Panc1 (cell line): ENCODE measurements at regions not wholly inside any gene's neighbourhood (a gene's known extent, or its start where the extent isn't known, plus 50 kb on each side); places are given as distances from the start of the nearest gene placed in this dataset.

Source experiments
- ATAC-seq: fragments of 200-7000 bp; cut with Tn5 transposase; 2 replicates; pipeline ENCODE4 v1.9.1; 2020; ENCODE audit warnings: mild to moderate bottlenecking, moderate library complexity
- BruUV-seq: library from RNA; stranded (reverse); fragments of 400-500 nt; replicated peaks from 2 replicates; lab custom pipeline; 2021; lab: Mats Ljungman, UMichigan
- CTCF ChIA-PET: fragments of 300-600 bp; sonication (Branson Sonifier 250); formaldehyde crosslinking; loops from one replicate; lab custom pipeline; 2022; ENCODE audit warnings: antibody characterized with exemption; lab: Charles Lee
- POLR2A ChIA-PET: fragments of 300-600 bp; sonication (Branson Sonifier 250); formaldehyde crosslinking; loops from one replicate; lab custom pipeline; 2022; ENCODE audit warnings: antibody characterized with exemption; lab: Charles Lee
- DNase-seq: peaks from one replicate; pipeline ENCODE4 v3.0.0-alpha.2; 2010; ENCODE audit warnings: low read depth, low spot score
- H3K27ac ChIP-seq: 2 replicates; pipeline ENCODE4 v1.5.1; 2011; ENCODE audit warnings: mild to moderate bottlenecking, low read length, inconsistent platforms
- H3K27me3 ChIP-seq: fragments of 200-500 bp; sonication (Bioruptor generic); 2 replicates; pipeline ENCODE4 v1.6.0; 2014; ENCODE audit warnings: low read length, inconsistent platforms; ENCODE audit not compliant: control insufficient read depth, insufficient read depth
- H3K36me3 ChIP-seq: fragments of 200-500 bp; sonication (Bioruptor generic); 2 replicates; pipeline ENCODE4 v1.5.1; 2014; ENCODE audit warnings: inconsistent platforms, mild to moderate bottlenecking, low read length, moderate library complexity; ENCODE audit not compliant: control insufficient read depth, insufficient read depth
- H3K4me1 ChIP-seq: 2 replicates; pipeline ENCODE4 v1.5.1; 2011; ENCODE audit warnings: inconsistent platforms, mild to moderate bottlenecking, low read length, moderate library complexity; ENCODE audit not compliant: control insufficient read depth, insufficient read depth
- H3K4me3 ChIP-seq, 2 experiments: 2 replicates each; pipeline ENCODE4 v1.5.1; 2011 to 2012; ENCODE audit warnings: low read depth in 2 of 2, low read length in 2 of 2, mild to moderate bottlenecking in 2 of 2, inconsistent platforms in 1 of 2, moderate library complexity in 1 of 2
- H3K9me3 ChIP-seq: fragments of 200-500 bp; sonication (Bioruptor generic); 2 replicates; pipeline ENCODE4 v1.5.1; 2014; ENCODE audit warnings: low read depth, mild to moderate bottlenecking, inconsistent platforms, low read length, moderate library complexity; ENCODE audit not compliant: control insufficient read depth, insufficient read depth
- CTCF ChIP-seq: fragments of 450-650 bp; IDR thresholded peaks from 2 replicates; pipeline ENCODE4 v1.5.1; 2017; ENCODE audit warnings: mild to moderate bottlenecking
- POLR2AphosphoS5 ChIP-seq: IDR thresholded peaks from 2 replicates; pipeline ENCODE4 v1.6.1; 2012; ENCODE audit warnings: mild to moderate bottlenecking, low read depth, low read length, moderate library complexity
- REST ChIP-seq, 2 experiments: IDR thresholded peaks; 2 replicates each; pipeline ENCODE4 v1.6.1; 2011 to 2012; ENCODE audit warnings: low read depth in 2 of 2, control low read depth in 1 of 2, low read length in 1 of 2, mild to moderate bottlenecking in 1 of 2, moderate library complexity in 1 of 2; ENCODE audit not compliant: insufficient read depth in 1 of 2
- SIN3A ChIP-seq: IDR thresholded peaks from 2 replicates; pipeline ENCODE4 v1.6.1; 2012; ENCODE audit warnings: low read depth, mild to moderate bottlenecking, low read length, moderate library complexity, borderline replicate concordance; ENCODE audit not compliant: insufficient read depth
- TCF7L2 ChIP-seq: IDR thresholded peaks from 2 replicates; pipeline ENCODE4 v1.6.1; 2011; ENCODE audit warnings: mild to moderate bottlenecking, low read depth, low read length, inconsistent platforms
- in situ Hi-C: cut with HindIII; loops from 2 replicates; pipeline ENCODE4 v1.10.0; 2016; ENCODE audit warnings: low sequenced_read_pairs, low pct_unique_long_range_greater_than_20kb
- intact Hi-C: fragments of 100-400 bp; cut with micrococcal nuclease; formaldehyde crosslinking; loops from one replicate; pipeline ENCODE4 v1.10.0; 2022; ENCODE audit not compliant: unreplicated experiment

- H3K4me1 ChIP-seq, result no peaks in the 10 kb centered on the region
- intact Hi-C loops, result no loop called here
Measured at GRCh38 chr10:36491926-36492325, 633.5 kb upstream of the ANKRD30A start.

GRCh38 chr10:36489611-36490228 lies 635.7 kb upstream of the ANKRD30A start:
- CTCF ChIA-PET, result no interaction called here
- POLR2A ChIA-PET, result no interaction called here
- in situ Hi-C loops (no loop called here), intact Hi-C loops (no loop called here)
- no TSS peak for BruUV-seq
- H3K4me3 ChIP-seq, result no peak overlapping the region
- no peaks in the 10 kb centered on the region for H3K27me3 ChIP-seq
- no peak overlapping the region for H3K27ac ChIP-seq
- no peaks in the 10 kb centered on the region for H3K4me1 ChIP-seq
- no peaks in the 10 kb centered on the region for H3K36me3 ChIP-seq
- ATAC-seq (no peak), DNase-seq (no peak)
- TF ChIP-seq REST (IDR thresholded peaks at IDR 0.05; ENCODE audit: insufficient read depth in 1 of 2, low read depth in 2 of 2, low read length in 1 of 2) (no peak), SIN3A (no peak), CTCF (no peak), POLR2AphosphoS5 (no peak), TCF7L2 (no peak)
- no peaks in the 10 kb centered on the region for H3K9me3 ChIP-seq

More at GRCh38 chr10:36491926-36492325, 633.5 kb upstream of the ANKRD30A start:
- BruUV-seq, result no TSS peak
- Histone ChIP-seq H3K4me3 (no peak overlapping the region), H3K27ac (no peak overlapping the region), H3K36me3 (no peaks in the 10 kb centered on the region), H3K27me3 (no peaks in the 10 kb centered on the region), H3K9me3 (no peaks in the 10 kb centered on the region)
- in situ Hi-C loops, result no loop called here
- ChIA-PET POLR2A (no interaction called here), CTCF (no interaction called here)
- no peak for ATAC-seq
- no peak for DNase-seq
- TF ChIP-seq REST (IDR thresholded peaks at IDR 0.05; ENCODE audit: insufficient read depth in 1 of 2, low read depth in 2 of 2, low read length in 1 of 2) (no peak), TCF7L2 (no peak), SIN3A (no peak), CTCF (no peak), POLR2AphosphoS5 (no peak)
